Tibial nerve (tissue), 4 donors: ENCODE measurements at regions not wholly inside any gene's neighbourhood (a gene's known extent, or its start where the extent isn't known, plus 50 kb on each side); places are given as distances from the start of the nearest gene placed in this dataset.

Experiments
- EP300 ChIP-seq, 2 donors: sonication (generic); formaldehyde crosslinking; IDR thresholded peaks; one replicate each; pipeline ENCODE4 v1.6.1; 2017; ENCODE audit warnings: antibody characterized with exemption in 2 of 2, mild to moderate bottlenecking in 1 of 2
- TF ChIP-seq, protein P1 (sequence below), 5 experiments: fragments of 200-600 bp in 3 of 5; fragments of 450-650 bp in 2 of 5; sonication (generic) in 3 of 5; IDR thresholded peaks; one replicate each; pipeline ENCODE4 v1.5.1; 2016 to 2019; ENCODE audit warnings: antibody characterized with exemption in 5 of 5, mild to moderate bottlenecking in 3 of 5, moderate library complexity in 2 of 5

- TF ChIP-seq, protein P1, sequence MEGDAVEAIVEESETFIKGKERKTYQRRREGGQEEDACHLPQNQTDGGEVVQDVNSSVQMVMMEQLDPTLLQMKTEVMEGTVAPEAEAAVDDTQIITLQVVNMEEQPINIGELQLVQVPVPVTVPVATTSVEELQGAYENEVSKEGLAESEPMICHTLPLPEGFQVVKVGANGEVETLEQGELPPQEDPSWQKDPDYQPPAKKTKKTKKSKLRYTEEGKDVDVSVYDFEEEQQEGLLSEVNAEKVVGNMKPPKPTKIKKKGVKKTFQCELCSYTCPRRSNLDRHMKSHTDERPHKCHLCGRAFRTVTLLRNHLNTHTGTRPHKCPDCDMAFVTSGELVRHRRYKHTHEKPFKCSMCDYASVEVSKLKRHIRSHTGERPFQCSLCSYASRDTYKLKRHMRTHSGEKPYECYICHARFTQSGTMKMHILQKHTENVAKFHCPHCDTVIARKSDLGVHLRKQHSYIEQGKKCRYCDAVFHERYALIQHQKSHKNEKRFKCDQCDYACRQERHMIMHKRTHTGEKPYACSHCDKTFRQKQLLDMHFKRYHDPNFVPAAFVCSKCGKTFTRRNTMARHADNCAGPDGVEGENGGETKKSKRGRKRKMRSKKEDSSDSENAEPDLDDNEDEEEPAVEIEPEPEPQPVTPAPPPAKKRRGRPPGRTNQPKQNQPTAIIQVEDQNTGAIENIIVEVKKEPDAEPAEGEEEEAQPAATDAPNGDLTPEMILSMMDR (IDR thresholded peaks at IDR 0.05), result no peak
- no peak for TF ChIP-seq EP300 (IDR thresholded peaks at IDR 0.05)
Measured at GRCh38 chr4:81966676-81967075, 407.1 kb downstream of the HNRNPD start.
